EL (cell line): ENCODE measurements at regions not wholly inside any gene's neighbourhood (a gene's known extent, or its start where the extent isn't known, plus 50 kb on each side); places are given as distances from the start of the nearest gene placed in this dataset.

ENCODE experiments used
- DNase-seq: peaks from one replicate; pipeline ENCODE4 v3.0.0-alpha.2; 2016

DNA sequence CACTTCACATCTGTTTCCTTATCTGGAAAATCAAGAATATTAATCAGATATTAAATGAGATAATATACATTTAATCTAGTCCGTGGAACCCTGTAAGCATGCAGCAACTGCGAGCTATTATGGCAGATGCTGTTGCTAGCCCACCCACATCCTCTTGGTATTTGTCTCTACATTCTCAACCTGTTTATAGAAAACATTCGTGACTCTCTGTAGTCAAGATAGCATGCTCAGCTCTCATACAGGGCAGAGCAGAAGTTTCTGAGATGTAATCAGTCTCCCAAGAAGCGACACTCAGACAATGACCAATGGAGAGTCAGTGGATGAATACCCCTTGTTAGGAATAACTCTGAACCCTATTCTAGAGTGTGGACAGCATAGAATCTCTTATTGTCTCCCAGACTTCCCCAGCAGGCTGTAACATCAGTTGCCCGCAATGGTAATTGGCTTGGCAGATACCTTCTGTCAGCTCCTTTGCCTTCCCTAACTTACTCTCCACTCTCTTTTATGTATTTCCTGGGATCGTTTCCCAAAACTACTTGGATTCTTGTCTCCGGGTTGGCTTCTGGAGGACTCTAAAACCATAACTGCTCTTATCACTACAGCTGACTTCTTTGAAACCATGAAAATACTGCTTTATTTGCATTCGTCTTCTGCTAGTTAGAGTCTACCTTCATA, 400.7 kb upstream of the TNP1 start:
- DNase-seq: no peak

GRCh38 chr2:217258170-217258569, 398.3 kb upstream of the TNP1 start:
- peak; percentile 20 for DNase-seq

- no peak for DNase-seq
Observed at GRCh38 chr2:217256251-217256650, 396.4 kb upstream of the TNP1 start.

DNA sequence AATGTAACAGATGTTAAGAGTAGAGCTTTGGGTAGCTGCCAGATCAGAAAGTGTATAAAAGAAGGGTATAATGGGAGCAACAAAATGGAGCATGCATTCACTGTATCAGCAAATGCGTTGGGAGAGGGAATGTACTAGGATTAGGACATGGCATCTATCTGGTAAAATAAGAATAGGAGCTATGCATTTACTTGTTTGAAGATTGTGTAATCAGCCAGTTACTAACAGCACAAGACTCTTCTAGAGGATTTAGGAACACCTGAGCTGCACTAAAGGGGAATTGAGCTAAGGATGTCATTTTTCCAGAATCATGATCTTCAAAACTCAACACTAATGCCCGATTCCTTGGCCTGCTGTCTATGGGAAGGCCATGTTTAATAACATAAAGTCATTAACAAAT, 394.2 kb upstream of the TNP1 start:
- DNase-seq: no peak

DNA sequence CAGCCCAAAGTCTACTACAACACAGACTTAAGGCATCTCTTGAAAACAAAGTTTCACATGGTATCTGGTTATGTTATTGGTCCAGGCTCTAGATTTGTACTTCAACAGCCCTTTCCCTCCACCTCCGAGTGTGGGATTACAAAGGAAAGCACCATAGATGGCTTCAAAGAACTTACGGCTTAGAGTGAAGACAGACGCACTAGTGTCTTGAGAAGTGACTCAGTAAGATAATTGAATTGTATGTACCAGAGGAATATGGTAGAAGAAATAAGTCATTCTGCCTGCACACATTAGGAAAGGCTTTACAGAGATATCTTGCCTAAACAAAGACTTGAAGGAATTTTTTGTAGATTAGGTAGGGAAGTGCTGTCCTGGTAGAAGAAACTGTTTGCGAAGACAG, 392.3 kb upstream of the TNP1 start:
- no peak for DNase-seq

DNA sequence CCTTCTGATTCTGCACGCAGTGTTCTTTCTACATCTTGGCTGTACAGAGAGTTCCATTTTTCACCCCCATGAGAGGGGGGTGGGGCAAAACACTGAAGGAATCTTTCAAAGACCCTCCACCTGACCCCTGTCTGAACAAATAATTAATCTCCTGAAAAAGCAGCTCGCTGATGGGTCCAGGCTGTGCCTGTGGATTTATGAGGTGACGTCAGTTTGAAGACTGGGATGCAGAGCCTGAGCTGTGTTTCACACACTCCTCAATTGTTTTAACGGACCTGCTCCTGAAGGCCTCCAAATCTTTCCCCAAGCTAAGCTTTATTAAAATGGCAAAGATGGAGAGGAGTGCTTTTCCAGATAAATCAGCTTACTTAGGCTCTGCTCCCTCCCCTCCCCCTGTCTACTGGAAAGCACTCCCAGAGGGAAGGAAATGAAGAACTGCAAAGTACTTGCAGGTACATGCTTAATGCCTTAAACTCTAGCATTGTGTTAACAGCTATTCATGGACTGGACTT, 390.2 kb upstream of the TNP1 start:
- DNase-seq: no peak

GRCh38 chr2:217249121-217250012, 389.5 kb upstream of the TNP1 start:
- DNase-seq: no peak

DNA sequence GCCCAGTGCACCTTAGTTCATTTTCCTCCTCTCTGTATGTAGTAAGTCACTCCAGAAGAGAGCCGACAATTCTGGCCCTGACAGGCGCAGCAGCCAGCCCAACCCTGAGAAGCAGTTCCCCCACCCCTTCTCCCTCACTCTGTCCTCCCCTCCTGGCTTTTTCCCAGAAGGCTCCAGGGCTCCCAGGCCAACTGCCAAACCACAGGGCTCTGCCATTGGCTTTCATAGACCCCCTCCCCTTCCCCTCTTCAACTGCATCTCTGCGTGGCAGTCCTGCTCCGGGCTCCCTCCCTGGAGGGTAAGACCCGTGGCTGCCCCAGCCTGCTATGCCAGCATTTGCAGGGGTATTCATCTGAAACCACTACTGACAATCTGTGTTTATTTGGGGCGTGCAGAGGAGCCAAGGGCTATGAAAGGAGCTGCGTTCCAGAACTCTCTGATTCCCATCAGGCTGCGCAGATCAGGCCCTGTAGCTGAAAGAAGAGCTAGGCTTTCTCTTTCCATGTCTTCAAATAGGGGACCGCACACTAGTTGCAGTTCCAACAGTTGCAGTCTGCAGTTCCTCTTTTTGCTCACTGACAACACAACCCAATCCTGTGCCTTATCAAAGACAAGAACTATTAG, 388.6 kb upstream of the TNP1 start:
- DNase-seq: peak; percentile 2

DNA sequence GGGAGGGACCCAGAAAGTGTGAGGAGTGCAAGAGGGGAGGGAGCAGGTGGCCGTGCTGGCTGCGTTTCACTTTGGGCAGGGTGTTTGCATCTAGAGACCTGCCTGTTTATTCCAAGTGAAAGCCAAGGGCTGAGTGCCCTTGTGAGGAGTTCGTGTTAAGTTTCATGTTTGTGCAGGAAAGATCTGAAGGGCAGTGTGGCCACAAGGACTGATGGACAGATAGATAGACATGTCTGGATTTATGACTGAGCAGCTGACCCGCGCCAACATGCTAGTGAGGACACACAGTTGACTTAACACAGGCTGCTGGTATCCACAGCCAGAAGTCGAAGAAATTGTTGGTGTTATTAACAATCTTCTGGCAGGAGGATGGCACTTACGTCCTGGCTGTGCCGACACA, 387.6 kb upstream of the TNP1 start:
- no peak for DNase-seq

DNA sequence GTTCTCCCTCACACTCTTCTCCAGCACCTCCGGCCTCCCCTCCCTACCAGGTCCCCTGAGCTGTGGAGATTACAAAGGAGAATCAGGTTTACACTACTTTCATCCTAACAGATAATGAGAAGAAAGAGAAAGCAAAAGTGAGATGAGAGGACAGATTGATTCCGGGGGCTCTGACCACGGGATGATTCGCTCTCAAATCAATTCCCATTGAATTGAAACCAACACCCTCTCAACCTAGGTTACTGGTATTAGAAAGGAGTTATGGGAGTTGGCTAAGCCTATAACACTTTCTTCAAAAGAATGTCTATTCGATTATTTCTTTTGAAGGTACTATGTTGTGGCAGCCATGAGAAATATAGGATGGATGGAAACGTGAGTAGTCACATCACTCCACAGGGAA, 386.2 kb upstream of the TNP1 start:
- no peak for DNase-seq

GRCh38 chr2:217244815-217245214, 385.0 kb upstream of the TNP1 start:
- DNase-seq: no peak

- DNase-seq: no peak
Observed at GRCh38 chr2:217242947-217243346, 383.1 kb upstream of the TNP1 start.

- DNase-seq: no peak
Observed at GRCh38 chr2:217231724-217232123, 371.9 kb upstream of the TNP1 start.

GRCh38 chr2:217231212-217231611, 371.3 kb upstream of the TNP1 start:
- DNase-seq: peak; percentile 73

DNA sequence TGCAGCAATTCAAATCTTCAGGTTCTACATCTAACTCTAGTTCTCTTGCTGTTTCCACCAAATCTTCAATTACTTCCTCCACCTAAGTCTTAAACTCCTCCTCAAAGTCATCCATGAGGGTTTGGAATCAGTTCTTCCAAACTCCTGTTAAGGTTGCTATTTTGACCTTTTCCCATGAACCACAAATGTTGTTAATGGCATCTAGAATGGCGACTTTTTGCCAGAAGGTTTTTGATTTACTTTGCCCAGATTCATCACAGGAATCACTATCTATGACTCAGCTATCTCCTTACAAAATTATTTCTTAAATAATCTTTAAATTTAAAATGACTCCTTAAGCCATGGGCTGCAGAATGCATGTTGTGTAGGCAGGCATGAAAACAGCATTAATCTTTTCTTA, 368.9 kb upstream of the TNP1 start:
- no peak for DNase-seq

DNA sequence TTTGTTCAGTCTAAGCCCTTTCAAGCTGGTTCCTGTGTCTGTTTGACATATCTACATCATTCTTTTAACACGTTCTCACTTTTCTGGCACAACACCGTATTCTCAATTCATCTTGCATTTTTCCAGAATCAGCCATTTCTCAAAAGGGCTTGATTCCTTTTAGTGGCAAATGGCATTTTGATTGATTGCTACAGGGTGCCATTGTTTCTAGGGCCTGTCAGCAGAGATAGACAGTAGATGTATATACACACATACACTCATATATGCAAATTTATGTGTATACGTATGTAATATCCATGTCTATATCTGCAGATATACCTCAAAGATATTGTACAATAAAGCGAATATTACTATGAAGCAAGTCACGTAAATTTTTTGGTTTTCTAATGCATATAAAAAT, 367.9 kb upstream of the TNP1 start:
- no peak for DNase-seq

- no peak for DNase-seq
Observed at GRCh38 chr2:217225596-217225995, 365.7 kb upstream of the TNP1 start.

DNA sequence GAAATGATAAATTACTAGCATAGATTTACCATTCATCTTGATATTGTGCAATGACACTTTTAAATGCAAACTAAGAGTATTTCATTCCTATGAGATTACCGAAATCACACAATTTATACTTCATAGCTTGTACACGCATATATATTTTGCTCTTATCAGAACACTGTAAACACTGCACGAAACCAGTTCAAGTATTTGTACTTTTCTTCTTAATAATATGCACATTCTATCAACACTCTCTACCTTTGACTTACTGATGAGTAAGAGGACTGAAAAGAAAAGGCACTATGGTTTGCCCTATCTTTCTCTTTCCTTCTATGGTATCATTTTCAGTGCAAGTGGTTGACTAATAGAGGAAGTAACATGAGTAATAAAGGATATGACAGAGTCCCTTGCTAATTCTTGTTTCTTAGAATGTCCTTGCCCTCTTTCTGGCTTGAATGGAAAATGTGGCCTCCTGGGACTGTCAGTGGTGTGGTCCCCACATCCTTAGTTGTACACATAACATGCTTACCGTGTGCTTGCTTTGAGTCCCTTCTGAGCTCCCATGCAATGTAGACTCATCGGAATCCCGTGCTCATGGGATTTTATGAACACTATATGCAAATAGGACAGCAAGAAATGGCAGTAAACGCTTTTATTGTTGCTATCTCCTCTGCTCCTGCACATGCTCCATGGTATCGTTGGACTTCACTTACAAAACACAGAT, 363.5 kb upstream of the TNP1 start:
- peak; percentile 88 for DNase-seq

GRCh38 chr2:217222309-217222910, 362.5 kb upstream of the TNP1 start:
- DNase-seq: no peak

GRCh38 chr2:217220228-217221013, 360.6 kb upstream of the TNP1 start:
- DNase-seq: no peak

GRCh38 chr2:217219164-217219520, 359.3 kb upstream of the TNP1 start:
- no peak for DNase-seq
